ENCODE measurements at regions not wholly inside any gene's neighbourhood (a gene's known extent, or its start where the extent isn't known, plus 50 kb on each side); places are given as distances from the start of the nearest gene placed in this dataset.
"Not testable (repeated sequence)": the region's sequence is repeated elsewhere in the genome, so short reads cannot be mapped to it uniquely, and the experiment has no call there.

- peak in 2 of 3 experiments; percentile 12 for DNase-seq (ENCODE audit: low read depth in 3 of 3)
Measured at GRCh38 chr6:21914121-21914973, 320.8 kb downstream of the SOX4 start.

- no peak for DNase-seq (ENCODE audit: low read depth in 3 of 3)
Measured at GRCh38 chr6:21915707-21916260, 322.2 kb downstream of the SOX4 start.

- DNase-seq (ENCODE audit: low read depth in 3 of 3) = no peak
Measured at GRCh38 chr6:21918041-21918440, 324.5 kb downstream of the SOX4 start.

DNA sequence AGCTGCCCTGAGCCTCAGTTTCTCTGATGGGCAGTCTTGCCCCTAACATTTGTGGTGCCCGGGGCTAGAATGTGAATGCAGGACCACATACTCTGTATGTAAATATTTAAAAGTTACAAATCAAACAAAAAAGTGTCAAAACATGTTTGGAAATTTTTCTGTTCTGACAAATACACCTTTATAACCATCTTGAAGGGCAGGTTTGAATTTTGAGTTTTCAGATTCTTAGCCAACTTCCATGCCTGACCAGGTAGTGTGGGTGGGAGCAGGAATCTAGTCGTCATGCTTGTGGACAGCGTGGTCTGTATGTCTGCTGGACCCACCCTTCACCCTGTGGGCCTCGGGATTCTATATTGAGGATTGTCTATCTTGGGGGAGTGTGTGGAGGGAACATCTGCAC is 325.1 kb downstream of the SOX4 start:
- DNase-seq (ENCODE audit: low read depth in 3 of 3) = no peak

- no peak for DNase-seq (ENCODE audit: low read depth in 3 of 3)
Measured at GRCh38 chr6:21922086-21922485, 328.5 kb downstream of the SOX4 start.

GRCh38 chr6:21924002-21924401 is 330.5 kb downstream of the SOX4 start:
- DNase-seq (ENCODE audit: low read depth in 3 of 3) = no peak

- no peak for DNase-seq (ENCODE audit: low read depth in 3 of 3)
Measured at GRCh38 chr6:21928827-21929226, 335.3 kb downstream of the SOX4 start.

DNA sequence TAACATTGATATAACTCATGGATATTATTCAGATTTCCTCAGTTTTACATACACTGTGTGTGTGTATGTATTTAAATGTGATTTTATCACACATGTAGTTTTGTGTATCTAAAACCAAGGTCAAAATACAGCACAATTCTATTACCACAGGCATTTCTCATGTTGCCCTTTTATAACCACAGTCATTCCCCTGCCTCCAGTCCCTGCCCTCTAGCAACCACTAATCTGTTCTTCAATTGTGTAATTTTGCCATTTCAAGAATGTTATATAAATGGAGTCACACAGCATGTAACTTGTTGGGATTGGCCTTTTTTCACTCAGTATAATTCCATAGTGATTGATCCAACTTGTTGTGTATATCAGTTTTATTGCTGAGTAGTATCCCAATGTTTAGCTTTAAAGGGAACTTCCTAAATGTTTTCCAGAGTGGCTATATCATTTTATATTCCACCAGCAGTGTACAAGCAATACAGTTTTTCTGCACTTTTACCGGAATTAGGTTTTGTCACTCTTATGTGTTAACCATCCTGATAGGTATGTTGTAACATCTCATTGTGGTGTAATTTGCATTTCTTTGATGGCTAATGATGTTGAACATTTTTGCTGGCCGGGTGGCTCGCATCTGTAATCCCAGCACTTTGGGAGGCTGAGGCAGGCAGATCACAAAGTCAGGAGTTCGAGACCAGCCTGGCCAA is 338.2 kb downstream of the SOX4 start:
- DNase-seq (ENCODE audit: low read depth in 3 of 3) = no peak

- DNase-seq (ENCODE audit: low read depth in 3 of 3) = no peak
Measured at GRCh38 chr6:21933351-21933750, 339.8 kb downstream of the SOX4 start.

DNA sequence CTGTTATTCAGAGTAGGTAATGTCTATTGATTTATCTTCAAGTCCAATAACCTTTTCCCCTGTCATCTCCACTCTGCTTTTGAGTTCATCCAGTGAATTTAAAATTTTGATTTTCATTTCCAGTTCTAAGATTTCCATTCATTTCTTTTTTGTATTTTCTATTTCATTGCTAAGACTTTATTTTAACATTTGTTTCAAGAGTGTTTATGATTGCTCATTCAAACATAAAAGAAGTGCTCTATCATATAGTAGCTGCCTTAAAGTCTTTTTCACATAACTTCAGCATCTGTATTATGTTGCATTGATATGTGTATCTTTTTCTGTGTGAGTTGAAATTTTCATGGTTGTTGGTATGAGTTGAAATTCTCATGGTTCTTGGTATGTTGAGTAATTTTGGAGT is 341.6 kb downstream of the SOX4 start:
- no peak for DNase-seq (ENCODE audit: low read depth in 3 of 3)

DNA sequence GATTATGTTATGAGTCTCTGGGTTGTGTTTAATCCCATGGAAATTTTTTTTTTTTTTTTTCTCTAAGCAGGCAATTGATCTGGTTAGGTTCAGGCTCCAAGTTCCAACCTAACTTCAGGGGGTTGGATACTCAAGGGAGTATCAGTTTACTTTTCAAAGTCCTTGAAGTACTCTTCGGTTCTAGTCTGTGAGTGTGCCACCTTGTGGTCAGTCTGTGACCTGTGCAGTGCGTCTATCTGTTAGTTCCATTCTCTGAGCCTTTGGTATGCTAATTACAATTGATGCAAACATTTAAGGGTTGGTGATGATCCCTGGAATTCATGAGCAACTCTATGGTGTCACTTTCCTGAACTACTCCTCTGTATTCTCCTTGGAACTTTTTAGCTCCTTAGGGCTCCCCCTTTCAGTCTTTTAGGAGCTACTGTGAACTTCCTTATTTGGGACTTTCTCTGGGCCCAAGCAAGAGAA is 342.0 kb downstream of the SOX4 start:
- DNase-seq (ENCODE audit: low read depth in 3 of 3) = no peak

GRCh38 chr6:21937466-21937865 is 343.9 kb downstream of the SOX4 start:
- DNase-seq (ENCODE audit: low read depth in 3 of 3) = no peak

DNA sequence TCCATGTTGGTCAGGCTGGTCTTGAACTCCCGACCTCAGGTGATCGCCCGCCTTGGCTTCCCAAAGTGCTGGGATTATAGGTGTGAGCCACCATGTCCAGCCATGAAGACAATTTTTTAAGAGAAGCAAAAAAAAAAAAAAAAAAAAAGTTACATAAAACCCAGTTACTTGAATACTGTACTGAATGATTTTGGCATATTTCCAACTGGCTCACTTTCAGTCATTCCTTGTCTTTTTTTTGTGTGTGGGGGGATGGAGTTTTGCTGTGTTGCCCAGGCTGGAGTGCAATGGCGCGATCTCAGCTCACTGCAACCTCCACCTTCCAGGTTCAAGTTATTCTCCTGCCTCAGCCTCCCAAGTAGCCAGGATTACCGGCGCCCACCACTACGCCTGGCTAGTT is 345.5 kb downstream of the SOX4 start:
- not testable (repeated sequence) for DNase-seq (ENCODE audit: low read depth in 3 of 3)

DNA sequence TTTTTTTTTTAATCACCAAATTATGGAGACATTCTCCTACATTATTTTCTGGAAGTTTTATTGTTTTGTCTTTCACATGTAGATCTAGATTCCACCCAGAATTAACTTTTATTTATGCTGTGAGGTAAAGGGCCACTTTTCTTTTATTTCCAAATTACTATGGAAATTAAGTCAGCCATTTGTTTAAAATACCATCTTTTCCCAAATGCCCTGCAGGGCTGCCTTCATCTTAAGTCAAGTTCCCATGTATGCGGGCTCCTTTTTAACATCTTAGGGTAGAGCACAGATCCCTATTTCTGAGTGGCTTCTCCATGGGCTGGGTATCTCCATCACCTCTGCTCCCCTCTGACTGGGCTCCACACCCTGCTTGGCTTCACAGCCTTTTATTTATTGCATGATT is 348.4 kb downstream of the SOX4 start:
- DNase-seq (ENCODE audit: low read depth in 3 of 3) = no peak

DNA sequence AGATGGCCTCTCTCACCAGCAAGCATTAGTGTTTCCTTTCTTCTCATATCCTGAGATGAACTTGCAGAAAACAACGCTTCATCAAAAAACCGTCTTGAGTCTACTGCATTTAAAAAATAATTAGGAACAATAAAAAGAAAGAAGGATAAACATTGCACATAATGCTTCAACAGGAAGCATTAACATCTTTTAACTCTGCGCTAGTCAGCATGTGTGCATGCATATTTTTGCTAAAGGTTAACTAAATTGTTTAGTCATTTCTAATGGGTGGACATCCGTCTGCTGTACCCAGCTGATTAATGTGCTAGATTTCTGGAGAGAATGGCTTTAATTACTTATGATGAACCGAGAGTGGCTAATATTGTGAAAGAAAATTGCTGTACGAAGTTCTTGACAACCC is 349.3 kb downstream of the SOX4 start:
- DNase-seq (ENCODE audit: low read depth in 3 of 3) = no peak

GRCh38 chr6:21946298-21946783 is 350.5 kb downstream of the PRL start:
- DNase-seq (ENCODE audit: low read depth in 3 of 3) = no peak

GRCh38 chr6:21947227-21947626 is 349.6 kb downstream of the PRL start:
- not testable (repeated sequence) for DNase-seq (ENCODE audit: low read depth in 3 of 3)

- DNase-seq (ENCODE audit: low read depth in 3 of 3) = no peak
Measured at GRCh38 chr6:21947731-21948386, 349.0 kb downstream of the PRL start.

- DNase-seq (ENCODE audit: low read depth in 3 of 3) = no peak
Measured at GRCh38 chr6:21949211-21949801, 347.5 kb downstream of the PRL start.

DNA sequence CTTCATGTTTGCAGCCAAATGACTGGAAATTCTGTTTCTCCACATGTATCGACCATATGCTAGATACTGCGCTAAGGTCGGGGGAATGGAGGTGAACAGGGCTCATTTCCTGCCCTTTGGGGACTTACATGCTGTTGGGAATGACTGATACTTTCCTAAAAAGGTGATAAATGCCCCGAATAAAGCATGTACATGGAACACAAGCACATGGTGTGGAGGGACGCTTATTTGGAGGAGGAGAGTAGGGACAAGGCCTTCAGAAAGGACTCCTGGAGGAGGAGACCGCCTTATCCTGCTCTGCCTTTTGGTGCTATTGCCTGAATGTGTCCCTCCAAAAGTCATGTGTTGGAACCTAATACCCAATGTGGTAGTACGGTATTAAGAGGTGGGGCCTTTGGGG is 344.5 kb downstream of the PRL start:
- DNase-seq (ENCODE audit: low read depth in 3 of 3) = no peak

Data from stimulated activated CD4-positive, alpha-beta T cell treated with anti-CD3 and anti-CD28 coated beads, TNF-alpha, amount 100 ng/mL, for 4 hours (primary cell).